Erythroblast (primary cell): ENCODE measurements at regions not wholly inside any gene's neighbourhood (a gene's known extent, or its start where the extent isn't known, plus 50 kb on each side); places are given as distances from the start of the nearest gene placed in this dataset.

Experiments used
- DNase-seq, 2 experiments: peaks; one replicate each; lab custom pipeline; 2025; lab: John Stamatoyannopoulos, UW
- GATA1 ChIP-seq: IDR thresholded peaks from 2 replicates; pipeline ENCODE4 v1.6.1; 2011; ENCODE audit warnings: low read depth, mild to moderate bottlenecking, control low read depth, low read length, moderate library complexity
- POLR2A ChIP-seq: IDR thresholded peaks from 2 replicates; pipeline ENCODE4 v1.6.1; 2011; ENCODE audit warnings: mild to moderate bottlenecking, low read length

DNA sequence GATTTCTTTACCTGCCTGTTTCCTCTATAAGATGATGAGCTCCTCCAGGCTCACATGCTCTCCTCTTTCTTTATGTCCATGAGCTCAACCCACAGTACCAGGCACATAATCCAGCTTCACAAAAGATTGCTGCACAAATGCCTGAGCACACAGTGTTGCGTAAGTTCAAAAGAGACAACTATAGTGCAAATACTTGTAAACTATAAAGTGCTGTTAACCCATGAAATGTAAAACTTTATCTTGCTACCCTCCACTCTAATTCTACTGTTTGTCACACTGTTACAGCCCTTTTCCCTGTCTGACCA, 101.0 kb upstream of the LPP start:
- no peak for TF ChIP-seq GATA1
- no peak for TF ChIP-seq POLR2A

DNA sequence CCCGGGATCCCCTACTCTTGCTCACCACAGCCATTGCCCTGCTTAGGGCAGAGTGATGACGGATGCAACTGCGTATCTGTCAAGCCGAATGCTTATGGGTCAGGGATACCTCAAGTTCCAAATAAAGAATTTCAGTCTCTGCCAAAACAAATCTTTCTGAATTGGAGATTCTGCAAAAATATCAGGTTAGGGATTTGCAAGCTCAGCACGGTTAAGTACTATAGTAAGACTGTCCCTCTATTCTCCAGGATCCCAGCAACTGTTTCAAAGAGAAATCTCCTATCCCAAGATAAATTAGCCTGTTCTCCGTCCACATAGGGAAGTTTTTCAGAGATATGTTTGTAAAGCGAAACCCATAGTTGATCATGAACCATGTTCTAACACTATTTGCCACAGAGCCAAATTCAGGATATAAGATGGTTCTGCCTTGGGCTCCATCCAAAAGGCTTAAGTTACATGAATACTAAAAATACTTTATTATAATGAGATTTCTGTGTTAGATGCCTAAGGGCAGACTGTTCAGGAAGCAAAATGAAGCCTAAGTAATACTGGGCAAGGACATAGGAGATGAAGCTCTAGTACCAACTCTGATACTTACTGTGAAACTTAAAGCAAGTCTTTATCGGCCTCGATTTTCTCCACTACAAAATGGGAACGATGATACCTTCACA, 100.1 kb upstream of the LPP start:
- TF ChIP-seq GATA1 = no peak
- no peak for TF ChIP-seq POLR2A
- DNase-seq = no peak

More for the DNA sequence above, 101.0 kb upstream of the LPP start:
- DNase-seq = no peak

DNA sequence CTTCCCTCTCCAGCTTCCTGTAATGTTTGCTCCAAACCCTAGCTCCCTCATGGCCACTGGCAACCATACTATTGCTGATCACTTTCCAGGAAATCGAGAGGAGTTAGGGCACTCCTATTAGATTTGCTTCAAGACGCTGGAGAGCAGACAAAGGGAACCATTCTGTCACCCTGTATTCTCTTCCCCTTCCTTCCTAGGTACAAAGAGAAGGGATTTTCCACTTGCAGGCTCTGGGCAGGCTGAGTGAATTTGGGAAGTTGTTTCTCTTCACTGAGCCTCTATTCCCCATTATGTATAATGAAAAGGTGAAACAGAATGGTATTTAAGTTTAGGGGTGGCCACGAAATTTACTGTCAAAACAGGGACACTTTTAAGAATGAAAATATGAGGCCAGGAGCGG, 99.4 kb upstream of the LPP start:
- TF ChIP-seq GATA1 (no peak), POLR2A (no peak)
- no peak for DNase-seq

DNA sequence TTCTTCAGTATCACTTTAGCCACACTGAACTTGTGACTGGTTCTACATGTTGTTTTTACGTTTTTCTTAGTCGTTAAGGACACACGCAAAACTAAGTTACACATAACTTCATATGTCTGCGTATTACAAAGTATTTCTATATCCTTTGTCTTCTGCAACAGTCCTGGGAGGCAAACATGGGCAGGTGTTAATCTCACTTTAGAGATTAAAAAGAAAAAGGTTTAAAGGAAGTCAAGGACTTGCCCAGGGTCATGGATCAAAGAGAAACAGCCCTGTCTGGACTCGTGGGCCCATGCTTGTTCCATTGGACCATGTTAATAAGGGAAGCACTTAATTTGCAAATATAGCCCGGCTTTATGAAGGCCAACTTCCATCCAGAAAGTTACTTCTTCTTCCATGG, 98.6 kb upstream of the LPP start:
- DNase-seq = no peak
- TF ChIP-seq GATA1 = no peak
- no peak for TF ChIP-seq POLR2A

DNA sequence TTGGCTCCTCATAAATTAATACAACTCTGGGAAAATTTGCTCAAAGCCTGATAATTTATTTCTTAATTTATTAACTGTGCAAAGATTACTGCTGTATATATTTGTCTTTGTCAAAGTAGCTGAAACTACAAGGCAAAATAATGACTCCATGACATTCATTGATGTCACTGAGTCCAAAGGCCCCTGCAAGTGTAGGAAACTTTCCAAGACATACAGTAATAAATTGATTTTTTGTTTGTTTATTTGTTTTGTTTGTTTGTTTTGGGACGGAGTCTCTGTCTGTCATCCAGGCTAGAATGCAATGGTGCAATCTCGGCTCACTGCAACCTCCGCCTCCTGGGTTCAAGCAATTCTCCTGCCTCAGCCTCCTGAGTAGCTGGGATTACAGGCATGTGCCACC, 96.8 kb upstream of the LPP start:
- TF ChIP-seq POLR2A = no peak
- no peak for TF ChIP-seq GATA1
- DNase-seq = no peak

DNA sequence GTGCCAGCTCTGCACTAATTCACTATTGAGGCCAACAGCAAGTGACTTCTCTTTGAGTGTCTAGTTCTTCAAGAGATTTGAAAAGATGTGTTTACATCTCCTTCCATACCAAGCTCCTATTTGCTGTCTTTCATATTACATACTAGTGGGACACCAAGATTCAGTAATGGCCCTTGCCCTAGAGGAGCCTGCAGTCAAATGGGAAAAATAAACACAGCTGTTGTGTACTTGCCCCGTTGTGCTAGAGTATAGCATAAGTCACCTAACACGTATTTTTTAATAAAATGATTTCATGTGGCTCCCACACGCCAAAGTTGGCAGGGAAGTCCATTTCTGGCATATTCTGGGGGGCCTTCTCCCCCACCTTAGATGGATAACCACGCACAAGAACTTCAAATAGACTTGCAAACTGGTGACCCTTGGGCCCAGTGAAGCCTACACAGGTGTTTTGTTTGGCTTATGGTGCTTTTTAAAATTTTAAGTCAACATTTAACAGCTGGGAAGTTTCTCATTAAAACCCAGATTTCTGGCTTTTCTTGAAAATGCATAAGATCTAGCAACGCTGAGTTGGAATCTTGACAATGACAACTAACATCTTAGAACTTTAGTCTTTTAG, 95.3 kb upstream of the LPP start:
- TF ChIP-seq POLR2A = no peak
- no peak for DNase-seq

DNA sequence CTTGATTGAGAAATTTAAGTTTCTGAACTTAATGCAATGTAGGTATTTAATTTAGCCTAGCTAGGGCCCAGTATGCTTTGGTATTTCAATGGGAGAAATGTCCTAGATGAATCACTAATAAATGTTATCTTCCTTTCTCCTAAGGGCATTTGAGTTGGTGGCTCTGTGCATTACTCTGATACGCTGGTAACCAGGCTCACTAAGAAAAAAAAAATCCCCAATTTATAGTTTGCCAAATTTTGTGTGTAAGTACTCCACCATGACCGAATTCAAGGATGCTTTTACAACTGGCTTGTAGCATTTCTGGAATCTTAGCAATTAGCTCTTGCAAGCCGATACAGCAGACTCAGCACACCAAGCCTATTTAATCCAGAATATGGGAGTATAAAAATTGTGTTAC, 94.6 kb upstream of the LPP start:
- DNase-seq = no peak
- TF ChIP-seq POLR2A (no peak), GATA1 (no peak)

DNA sequence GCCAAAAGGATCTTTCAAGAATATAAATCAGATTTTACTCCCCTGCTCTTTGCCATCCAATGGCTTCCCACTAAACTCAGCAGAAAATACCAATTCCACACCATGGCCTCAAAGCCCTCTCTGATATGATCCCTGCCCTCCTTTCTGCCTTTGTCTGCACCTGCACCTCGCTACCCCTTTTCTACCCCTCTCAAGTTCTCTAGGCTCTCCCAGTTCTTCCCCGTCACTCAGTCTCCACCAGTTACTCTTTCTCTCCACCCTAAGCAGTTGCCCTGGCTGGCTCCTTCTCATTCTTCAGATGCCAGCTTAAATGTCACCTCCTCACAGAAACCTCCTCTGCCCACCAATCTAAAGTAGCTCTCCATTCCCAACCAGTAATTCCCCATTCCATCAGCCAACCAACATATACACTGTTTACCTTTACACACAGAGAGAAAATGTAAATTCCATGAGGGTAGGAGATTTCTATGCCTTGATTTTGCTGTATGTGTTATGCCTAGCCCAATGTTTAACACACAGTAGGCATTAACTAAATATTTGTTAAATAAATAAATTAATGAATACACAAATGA, 93.6 kb upstream of the LPP start:
- no peak for TF ChIP-seq POLR2A
- TF ChIP-seq GATA1 = no peak
- no peak for DNase-seq

DNA sequence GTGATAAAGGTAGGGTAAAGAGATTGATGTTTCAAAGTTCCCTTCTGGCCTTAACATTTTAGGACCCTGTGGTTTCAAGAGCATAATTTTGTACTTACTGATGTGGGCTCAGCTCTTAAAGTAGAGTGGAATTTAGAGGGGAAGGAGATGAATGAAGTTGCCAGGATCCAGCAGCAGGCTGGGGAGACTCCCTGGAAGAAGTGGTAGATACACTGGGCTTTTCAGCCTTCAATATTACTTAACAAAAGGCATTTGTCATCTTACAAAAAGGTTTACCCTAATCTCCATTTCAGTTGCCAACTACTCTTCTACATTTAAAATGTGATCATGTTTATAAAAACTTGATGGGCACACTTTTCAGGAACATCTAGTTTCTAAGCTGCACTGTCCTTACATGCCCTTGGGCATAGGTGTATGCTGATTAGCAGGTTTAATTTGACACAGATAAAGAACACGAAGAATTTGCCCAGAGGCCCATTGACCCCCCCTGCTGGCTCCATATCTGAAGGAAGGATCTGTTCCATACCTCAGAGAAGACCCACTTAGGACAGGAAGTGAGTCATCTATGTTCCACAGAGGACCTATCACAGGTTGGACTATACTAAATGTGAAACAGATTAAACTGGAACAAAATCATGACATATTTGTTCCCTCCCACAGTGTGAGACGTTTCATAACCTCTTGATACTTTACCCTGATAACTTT, 93.0 kb upstream of the LPP start:
- no peak for TF ChIP-seq GATA1
- no peak for TF ChIP-seq POLR2A
- no peak for DNase-seq

DNA sequence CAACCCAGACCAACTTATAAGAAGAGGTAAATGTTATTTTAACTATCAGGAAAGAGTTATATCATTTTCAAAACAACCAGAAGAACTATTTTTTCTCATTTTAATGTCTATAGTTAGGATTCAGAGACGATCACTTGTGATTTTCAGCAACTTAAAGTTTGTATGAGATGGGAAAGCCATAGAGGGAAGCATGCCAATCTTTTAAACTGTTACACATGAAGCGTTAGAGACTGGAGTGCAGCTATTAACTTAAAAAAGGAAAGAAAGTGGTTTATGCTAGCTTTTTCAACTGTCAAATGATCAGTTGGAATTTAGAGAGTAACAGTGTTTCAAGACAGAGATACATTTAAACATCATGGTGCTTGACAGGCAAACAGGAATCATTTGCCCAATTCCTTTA, 91.7 kb upstream of the LPP start:
- no peak for DNase-seq
- no peak for TF ChIP-seq GATA1
- no peak for TF ChIP-seq POLR2A

DNA sequence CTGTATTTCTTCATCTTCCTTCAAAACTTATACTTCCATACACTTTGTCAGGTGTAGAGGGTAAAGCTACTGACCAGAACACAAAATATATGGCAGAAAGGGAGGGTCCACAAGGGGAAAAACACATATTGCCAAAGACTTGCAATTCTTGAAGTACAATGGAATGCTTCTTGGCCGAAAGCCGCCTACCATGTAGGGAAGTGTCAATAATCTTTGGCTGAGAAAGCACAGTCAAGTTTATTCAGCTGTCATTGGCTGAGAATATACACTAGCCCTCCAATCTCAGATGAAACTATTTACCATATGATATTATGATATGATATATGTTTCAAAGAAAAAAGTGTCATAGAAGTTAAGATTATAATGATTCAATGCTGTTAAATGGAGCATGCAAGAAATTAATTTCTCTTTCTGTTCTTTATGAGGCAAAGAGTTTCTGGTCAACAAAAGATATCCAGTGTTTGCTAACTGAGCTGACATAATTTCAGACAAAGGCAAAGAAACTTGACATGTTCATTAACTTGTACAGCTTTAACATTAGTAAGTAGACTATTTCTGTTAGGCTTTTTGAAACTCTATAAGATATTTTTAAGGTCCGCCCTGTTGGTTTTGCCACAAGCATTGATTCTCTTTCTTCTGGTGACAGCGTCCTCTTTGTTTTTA, 89.0 kb upstream of the LPP start:
- TF ChIP-seq POLR2A = no peak
- no peak for TF ChIP-seq GATA1
- DNase-seq = no peak

DNA sequence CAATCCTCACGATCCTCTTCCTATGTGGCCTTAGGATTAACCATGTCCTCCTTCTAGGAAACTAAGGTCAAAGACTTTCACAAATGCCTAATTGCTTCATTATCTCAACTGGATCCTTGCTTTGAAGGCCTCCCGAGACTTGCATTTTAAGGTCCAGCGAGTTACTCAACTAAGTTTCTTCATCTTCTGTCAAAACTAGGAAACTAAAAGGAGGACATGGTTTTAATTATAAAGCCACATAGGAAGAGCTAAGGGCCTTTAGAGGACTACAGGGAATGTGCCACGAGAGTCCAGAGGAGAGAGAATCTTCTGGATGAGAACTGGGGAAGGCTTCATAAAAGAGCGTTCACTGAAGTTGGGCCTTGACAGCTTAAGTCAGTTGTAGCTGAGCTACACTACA, 87.8 kb upstream of the LPP start:
- TF ChIP-seq GATA1 (no peak), POLR2A (no peak)
- DNase-seq = no peak

DNA sequence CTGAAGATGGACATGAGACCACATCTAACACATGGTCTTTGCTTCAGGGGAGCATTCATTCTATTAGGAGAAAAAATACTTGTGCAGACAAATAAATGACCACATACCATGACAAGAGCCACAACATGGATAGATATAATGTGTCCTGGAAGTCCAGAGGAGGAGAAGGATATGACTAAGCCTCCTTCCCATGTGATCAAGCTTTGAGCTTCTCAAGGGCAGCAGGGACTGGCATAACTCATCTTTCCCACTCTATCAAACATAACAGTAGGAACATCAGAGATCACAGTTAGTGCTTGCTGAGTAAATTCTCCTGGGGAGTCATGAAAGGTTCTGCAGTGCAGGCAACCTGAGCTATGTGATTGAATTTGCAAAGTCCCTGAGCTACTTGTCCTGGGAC, 86.0 kb upstream of the LPP start:
- TF ChIP-seq GATA1 (no peak), POLR2A (no peak)
- no peak for DNase-seq

DNA sequence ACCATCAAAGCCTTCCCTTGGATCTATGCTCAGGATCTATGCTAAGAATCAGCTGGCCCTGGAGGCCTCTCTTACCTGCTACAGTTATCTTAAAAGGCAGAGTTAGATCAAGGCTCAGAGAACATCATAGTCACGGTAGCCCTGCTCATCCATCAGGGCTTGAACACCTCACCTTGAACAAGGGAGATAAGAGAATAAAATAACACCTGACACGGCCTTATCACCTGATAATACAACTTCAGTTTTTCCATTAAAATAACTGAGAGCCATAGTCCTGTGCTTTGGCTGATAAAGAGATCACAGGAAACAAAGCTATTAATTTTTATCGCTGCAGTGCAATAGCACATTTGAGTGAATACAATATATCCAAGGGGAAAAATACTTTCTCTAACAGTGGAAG, 85.6 kb upstream of the LPP start:
- no peak for DNase-seq
- no peak for TF ChIP-seq POLR2A
- TF ChIP-seq GATA1 = no peak
